ENCODE measurements at regions not wholly inside any gene's neighbourhood (a gene's known extent, or its start where the extent isn't known, plus 50 kb on each side); places are given as distances from the start of the nearest gene placed in this dataset.

GRCh38 chr12:30269496-30269895 is 426.2 kb downstream of the IPO8 start:
- no peak overlapping the region for H3K27ac Mint-ChIP-seq (ENCODE audit: low read depth, unreplicated experiment)
- no peaks in the 10 kb centered on the region for H3K4me1 Mint-ChIP-seq (ENCODE audit: insufficient read depth, unreplicated experiment)
- no peak overlapping the region for H3K4me3 Mint-ChIP-seq (ENCODE audit: unreplicated experiment)
- no peak for DNase-seq (ENCODE audit: unreplicated experiment)
- intact Hi-C loops (cut with micrococcal nuclease) = no loop called here
- no TSS peak for BruUV-seq (replicated peaks)
- no peak for TF ChIP-seq CTCF (IDR thresholded peaks at IDR 0.05; ENCODE audit: unreplicated experiment)
- H3K36me3 Mint-ChIP-seq (ENCODE audit: insufficient read depth, unreplicated experiment) = no peaks in the 10 kb centered on the region
- peaks cover 11% of the 10 kb centered on the region for H3K9me3 Mint-ChIP-seq (ENCODE audit: unreplicated experiment)
- H3K27me3 Mint-ChIP-seq (ENCODE audit: insufficient read depth, unreplicated experiment) = no peaks in the 10 kb centered on the region
- POLR2A ChIA-PET = interaction anchor here (2.2 kb wide), 1 partner anchor 23 kb away, joined by 7 read pairs; no protein-coding TSS in a partner anchor
- CTCF ChIA-PET = no interaction called here

GRCh38 chr12:30268041-30268440 is 427.6 kb downstream of the IPO8 start:
- Mint-ChIP-seq H3K4me3 (ENCODE audit: unreplicated experiment) (no peak overlapping the region), H3K36me3 (ENCODE audit: insufficient read depth, unreplicated experiment) (no peaks in the 10 kb centered on the region), H3K27me3 (ENCODE audit: insufficient read depth, unreplicated experiment) (no peaks in the 10 kb centered on the region), H3K27ac (ENCODE audit: low read depth, unreplicated experiment) (no peak overlapping the region), H3K9me3 (ENCODE audit: unreplicated experiment) (peaks cover 4% of the 10 kb centered on the region), H3K4me1 (ENCODE audit: insufficient read depth, unreplicated experiment) (no peaks in the 10 kb centered on the region)
- BruUV-seq (replicated peaks) = no TSS peak
- intact Hi-C loops (cut with micrococcal nuclease) = no loop called here
- ChIA-PET POLR2A (no interaction called here), CTCF (no interaction called here)
- TF ChIP-seq CTCF (IDR thresholded peaks at IDR 0.05; ENCODE audit: unreplicated experiment) = no peak
- DNase-seq (ENCODE audit: unreplicated experiment) = no peak

GRCh38 chr12:30263434-30263833 is 432.2 kb downstream of the IPO8 start:
- no peak for TF ChIP-seq CTCF (IDR thresholded peaks at IDR 0.05; ENCODE audit: unreplicated experiment)
- Mint-ChIP-seq H3K36me3 (ENCODE audit: insufficient read depth, unreplicated experiment) (no peaks in the 10 kb centered on the region), H3K4me1 (ENCODE audit: insufficient read depth, unreplicated experiment) (no peaks in the 10 kb centered on the region), H3K9me3 (ENCODE audit: unreplicated experiment) (no peaks in the 10 kb centered on the region), H3K27me3 (ENCODE audit: insufficient read depth, unreplicated experiment) (no peaks in the 10 kb centered on the region), H3K4me3 (ENCODE audit: unreplicated experiment) (no peak overlapping the region), H3K27ac (ENCODE audit: low read depth, unreplicated experiment) (no peak overlapping the region)
- intact Hi-C loops (cut with micrococcal nuclease) = no loop called here
- no TSS peak for BruUV-seq (replicated peaks)
- ChIA-PET POLR2A (no interaction called here), CTCF (no interaction called here)
- no peak for DNase-seq (ENCODE audit: unreplicated experiment)

- no TSS peak for BruUV-seq (replicated peaks)
- ChIA-PET CTCF (no interaction called here), POLR2A (no interaction called here)
- Mint-ChIP-seq H3K9me3 (ENCODE audit: unreplicated experiment) (no peaks in the 10 kb centered on the region), H3K27me3 (ENCODE audit: insufficient read depth, unreplicated experiment) (no peaks in the 10 kb centered on the region), H3K36me3 (ENCODE audit: insufficient read depth, unreplicated experiment) (no peaks in the 10 kb centered on the region), H3K4me3 (ENCODE audit: unreplicated experiment) (no peak overlapping the region), H3K27ac (ENCODE audit: low read depth, unreplicated experiment) (no peak overlapping the region), H3K4me1 (ENCODE audit: insufficient read depth, unreplicated experiment) (no peaks in the 10 kb centered on the region)
- TF ChIP-seq CTCF (IDR thresholded peaks at IDR 0.05; ENCODE audit: unreplicated experiment) = no peak
- peak; percentile 57 for DNase-seq (ENCODE audit: unreplicated experiment)
- intact Hi-C loops (cut with micrococcal nuclease) = no loop called here
These were observed 438.1 kb downstream of the IPO8 start for GRCh38 chr12:30257618-30258017.

All from MCF 10A (cell line).